HG02642 (cell line): ENCODE measurements at regions not wholly inside any gene's neighbourhood (a gene's known extent, or its start where the extent isn't known, plus 50 kb on each side); places are given as distances from the start of the nearest gene placed in this dataset.
A peak's percentile ranks its signal among the peaks of the same experiment; 100 is the strongest.

Source experiments
- ATAC-seq: cut with Tn5 transposase; IDR thresholded peaks from one replicate; pipeline ENCODE4 v1.9.1; 2021; ENCODE audit warnings: mild to moderate bottlenecking; ENCODE audit not compliant: unreplicated experiment, poor library complexity

DNA sequence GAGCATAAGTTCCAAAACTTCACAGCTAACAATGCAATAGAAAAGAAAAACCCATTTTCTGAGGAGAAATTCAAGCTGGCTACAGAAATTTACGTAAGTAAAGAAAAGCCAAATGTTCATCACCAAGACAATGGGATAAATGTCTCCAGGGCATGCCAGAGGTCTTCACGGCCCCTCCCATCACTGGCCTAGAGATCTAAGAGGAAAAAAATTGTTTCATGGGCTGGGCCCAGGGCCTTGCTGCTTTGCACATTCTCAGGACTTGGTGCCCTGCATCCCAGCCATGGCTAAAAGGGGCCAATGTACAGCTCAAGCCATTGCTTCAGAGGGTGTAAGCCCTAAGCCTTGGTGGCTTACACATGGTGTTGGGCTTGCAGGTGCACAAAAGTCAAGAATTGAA is 443.6 kb downstream of the ELAVL2 start:
- ATAC-seq, result no peak

- no peak for ATAC-seq
Observed at GRCh38 chr9:23394189-23394588, 431.9 kb downstream of the ELAVL2 start.

- ATAC-seq, result no peak
Observed at GRCh38 chr9:23408874-23409273, 417.2 kb downstream of the ELAVL2 start.

DNA sequence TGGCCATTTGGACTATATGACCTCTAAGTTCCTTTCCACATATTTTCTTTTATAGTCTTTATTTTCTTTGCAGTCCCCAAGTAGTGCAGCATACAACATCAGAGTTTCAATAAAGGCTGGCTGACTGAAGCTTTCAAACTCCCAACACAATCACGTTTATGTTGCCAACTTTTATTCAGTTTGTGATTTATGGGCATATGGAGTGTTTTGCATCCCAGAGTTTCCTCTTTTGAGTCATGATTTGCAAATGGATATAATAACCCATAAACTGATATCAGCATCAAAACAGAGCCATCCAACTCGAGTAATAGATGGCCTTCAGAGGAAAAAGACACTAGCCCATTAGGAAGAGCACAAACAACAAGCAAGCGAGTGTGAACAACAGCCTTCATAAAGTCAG is 414.0 kb downstream of the ELAVL2 start:
- no peak for ATAC-seq

GRCh38 chr9:23412458-23412857 is 413.6 kb downstream of the ELAVL2 start:
- no peak for ATAC-seq

GRCh38 chr9:23413541-23413940 is 412.5 kb downstream of the ELAVL2 start:
- ATAC-seq, result no peak

DNA sequence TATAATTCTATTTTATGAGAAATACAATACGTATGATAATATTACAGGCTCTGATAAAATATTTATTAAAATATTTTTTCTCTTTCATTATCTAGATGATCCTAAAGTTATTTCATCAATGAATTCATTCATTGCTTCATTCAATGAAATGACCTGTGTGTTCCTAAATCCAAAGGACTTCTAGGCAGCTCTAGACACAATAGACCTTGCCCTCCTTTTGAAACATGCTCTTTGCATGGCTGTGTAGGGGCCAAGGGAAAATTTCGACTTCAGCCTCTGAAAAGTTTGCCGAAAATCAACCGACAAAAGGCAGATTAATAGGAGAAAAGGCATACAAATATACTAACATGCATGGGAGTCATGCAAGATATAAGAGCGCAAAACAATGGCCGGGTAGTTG is 402.0 kb downstream of the ELAVL2 start:
- no peak for ATAC-seq

DNA sequence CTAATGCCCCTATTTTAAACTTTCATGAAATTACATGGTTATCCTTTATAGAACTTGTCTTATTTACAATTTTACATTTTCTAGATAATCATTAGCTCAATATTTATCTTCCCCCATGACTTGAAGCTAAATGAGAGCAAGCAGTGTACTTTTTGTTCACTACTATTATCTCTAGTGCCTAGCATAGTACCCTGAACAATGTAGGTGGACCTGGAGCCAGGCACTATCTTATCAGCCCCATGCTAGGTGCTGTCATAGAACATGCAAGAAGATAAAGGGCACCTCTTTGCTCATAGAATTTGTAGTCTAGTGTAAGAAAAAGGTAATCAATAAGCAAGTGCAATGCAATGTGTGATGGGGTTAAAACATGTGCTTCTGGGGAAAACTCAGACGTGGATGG is 399.9 kb downstream of the ELAVL2 start:
- ATAC-seq, result no peak

DNA sequence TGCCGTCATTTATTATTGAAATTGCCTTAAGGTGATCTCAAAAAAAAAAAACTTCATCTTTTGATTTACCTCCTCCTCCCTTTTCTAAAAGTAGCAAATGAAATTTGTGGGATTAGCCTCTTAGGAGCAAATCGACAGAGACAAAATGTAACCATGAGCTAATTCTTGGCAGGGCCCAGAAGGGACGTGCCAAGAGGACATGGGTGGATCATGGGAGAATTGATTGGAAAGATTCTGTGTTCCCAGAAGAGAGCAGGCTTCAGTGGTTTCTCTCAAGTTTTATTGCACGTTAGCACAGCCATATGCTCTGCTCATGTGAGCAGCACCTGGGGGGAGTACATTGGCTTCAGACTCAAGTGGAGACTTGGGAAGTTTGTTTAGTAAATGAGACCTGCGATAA is 394.6 kb downstream of the ELAVL2 start:
- no peak for ATAC-seq

DNA sequence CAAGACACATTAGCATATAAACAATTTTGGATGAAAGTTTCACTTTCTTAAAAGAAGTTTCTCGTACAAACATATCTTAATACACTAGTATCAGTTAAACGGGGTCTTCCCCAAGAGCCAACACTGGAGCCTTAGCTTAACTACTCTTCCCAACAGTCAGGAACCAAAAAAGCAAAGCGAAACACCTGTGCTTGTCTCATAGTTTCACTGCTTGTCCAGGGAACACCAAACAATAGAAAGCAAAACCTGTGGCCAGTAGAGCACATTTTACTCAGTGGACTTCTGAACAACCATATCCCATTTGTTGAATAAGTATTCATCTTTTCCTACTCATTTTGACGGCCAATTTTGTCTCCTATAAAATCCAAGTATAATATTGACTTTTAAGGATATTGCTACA is 391.4 kb downstream of the ELAVL2 start:
- ATAC-seq, result no peak

DNA sequence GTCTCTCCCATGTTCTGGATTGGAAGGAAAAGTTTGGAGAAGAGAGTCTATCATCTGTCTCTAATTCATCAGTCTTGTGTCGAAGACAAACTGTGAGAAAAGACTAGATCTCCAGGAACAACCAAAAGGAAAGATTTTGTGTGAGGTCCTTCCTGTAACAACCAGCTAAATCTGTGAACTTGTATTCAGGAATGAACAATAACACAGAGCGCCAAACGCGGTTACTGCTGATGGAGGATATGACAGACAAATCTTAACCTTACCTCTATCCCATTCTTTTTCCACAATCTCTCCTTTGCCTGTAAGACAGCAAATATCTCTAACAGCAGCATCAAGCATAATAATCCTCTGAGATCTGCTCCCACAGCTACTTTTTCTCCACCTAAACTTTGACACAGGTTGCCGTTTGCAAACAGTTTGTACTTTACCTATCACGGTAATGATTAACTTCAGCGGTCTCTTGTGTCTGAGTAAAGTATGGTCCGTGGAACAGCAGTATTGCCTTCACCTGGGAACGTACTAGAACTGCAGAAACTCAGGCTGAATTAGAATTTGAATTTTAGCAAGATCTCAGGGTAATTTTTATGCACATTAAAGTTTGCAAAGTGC is 387.6 kb downstream of the ELAVL2 start:
- no peak for ATAC-seq

DNA sequence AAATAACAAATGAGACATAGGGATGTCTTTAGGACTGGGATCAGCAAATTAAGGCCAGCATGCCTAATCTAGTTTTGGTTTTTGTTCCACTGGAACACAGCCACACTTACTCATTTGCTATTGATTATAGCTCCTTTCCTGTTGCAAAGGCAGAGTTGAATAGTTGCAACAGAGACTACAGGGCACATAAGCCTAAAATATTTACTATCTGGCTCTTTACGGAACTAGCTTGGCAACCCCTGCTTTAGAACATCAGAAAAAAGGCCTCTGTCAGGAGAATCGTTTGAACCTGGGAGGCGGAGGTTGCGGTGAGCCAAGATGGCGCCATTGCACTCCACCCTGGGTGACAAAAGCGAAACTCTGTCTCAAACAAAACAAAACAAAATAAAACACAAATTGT is 384.8 kb downstream of the ELAVL2 start:
- no peak for ATAC-seq

- ATAC-seq, result no peak
Observed at GRCh38 chr9:23444658-23445057, 381.4 kb downstream of the ELAVL2 start.

- no peak for ATAC-seq
Observed at GRCh38 chr9:23447166-23447565, 378.9 kb downstream of the ELAVL2 start.

GRCh38 chr9:23447944-23448343 is 378.1 kb downstream of the ELAVL2 start:
- ATAC-seq, result no peak

DNA sequence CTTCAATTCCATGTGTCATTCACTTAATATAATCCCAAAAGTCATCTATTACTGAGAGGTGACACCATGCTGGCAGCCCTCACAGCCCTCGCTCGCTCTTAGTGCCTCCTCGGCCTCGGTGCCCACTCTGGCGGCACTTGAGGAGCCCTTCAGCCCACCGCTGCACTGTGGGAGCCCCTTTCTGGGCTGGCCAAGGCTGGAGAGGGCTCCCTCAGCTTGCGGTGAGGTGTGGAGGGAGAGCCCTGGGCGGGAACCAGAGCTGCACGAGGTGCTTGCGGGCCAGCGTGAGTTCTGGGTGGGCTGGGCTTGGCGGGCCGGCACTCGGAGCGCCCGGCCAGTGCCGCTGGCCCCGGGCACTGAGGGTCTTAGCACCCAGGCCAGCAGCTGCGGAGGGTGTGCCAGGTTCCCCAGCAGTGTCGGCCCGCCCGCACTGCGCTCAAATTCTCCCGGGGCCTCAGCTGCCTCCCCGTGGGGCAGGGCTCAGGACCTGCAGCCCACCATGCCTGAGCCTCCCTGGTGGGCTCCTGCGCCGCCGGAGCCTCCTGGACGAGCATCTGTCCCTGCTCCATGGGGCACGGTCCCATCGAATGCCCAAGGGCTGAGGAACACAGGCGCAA is 374.1 kb downstream of the ELAVL2 start:
- no peak for ATAC-seq

- no peak for ATAC-seq
Observed at GRCh38 chr9:23464275-23464674, 361.8 kb downstream of the ELAVL2 start.

DNA sequence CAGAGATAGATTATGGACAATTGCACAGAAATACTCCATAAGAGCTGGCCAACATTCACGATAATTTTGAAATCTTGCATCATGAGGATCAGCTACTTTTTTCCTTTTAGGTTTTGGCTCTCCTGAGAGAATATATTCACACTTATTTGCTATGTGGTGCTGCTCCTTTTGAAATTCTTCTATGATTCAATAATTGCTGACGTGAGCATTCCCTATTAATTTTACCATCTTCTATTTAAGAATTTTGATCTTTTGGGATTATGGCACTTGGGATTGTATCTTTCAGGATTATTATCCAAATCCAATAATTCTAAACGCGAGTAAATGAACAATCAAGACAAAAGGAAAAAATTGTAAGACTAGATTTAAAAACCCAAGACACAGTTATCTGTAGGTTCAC is 358.8 kb downstream of the ELAVL2 start:
- no peak for ATAC-seq

DNA sequence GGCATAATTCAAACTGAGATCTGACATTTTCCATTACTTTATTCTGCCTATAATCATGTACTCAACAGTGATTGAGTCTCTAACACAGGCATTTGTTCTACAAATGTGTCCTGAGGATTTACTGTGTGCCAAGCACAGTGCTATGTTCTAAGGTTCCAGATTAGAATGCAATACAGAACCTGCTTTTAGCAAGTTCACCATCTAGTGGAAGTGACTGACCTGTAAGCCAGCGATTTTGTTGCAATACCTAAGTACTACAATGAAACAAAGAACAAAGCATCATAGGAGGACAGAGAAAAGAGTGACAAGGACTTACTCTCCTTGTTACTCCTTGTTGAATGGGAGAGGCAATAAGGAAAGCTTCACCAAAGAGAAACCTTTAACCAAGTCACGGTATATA is 348.1 kb downstream of the ELAVL2 start:
- ATAC-seq, result no peak

- ATAC-seq, result no peak
Observed at GRCh38 chr9:23483566-23483965, 342.5 kb downstream of the ELAVL2 start.

- peak; percentile 58 for ATAC-seq
Observed at GRCh38 chr9:23492126-23493002, 333.7 kb downstream of the ELAVL2 start.

- ATAC-seq, result no peak
Observed at GRCh38 chr9:23493219-23493618, 332.8 kb downstream of the ELAVL2 start.
